ENCODE measurements at regions not wholly inside any gene's neighbourhood (a gene's known extent, or its start where the extent isn't known, plus 50 kb on each side); places are given as distances from the start of the nearest gene placed in this dataset.

- ATAC-seq (ENCODE audit: low FRiP score in 2 of 2) (no peak), DNase-seq (no peak)
- Histone ChIP-seq H3K27me3 (no peaks in the 10 kb centered on the region), H3K27ac (no peak overlapping the region), H3K4me1 (no peaks in the 10 kb centered on the region), H3K4me3 (no peak overlapping the region), H3K36me3 (no peaks in the 10 kb centered on the region), H3K9me3 (no peaks in the 10 kb centered on the region)
- TF ChIP-seq EP300 (IDR thresholded peaks at IDR 0.05) (no peak), CTCF (IDR thresholded peaks at IDR 0.05) (no peak), POLR2A (IDR thresholded peaks at IDR 0.05) (no peak), POLR2AphosphoS5 (IDR thresholded peaks at IDR 0.05) (no peak)
- WGBS, 2 donors: 91 to 92% methylated on average over 2 of the region's 2 CpGs
Measured at GRCh38 chr18:5710676-5711075, 166.9 kb upstream of the EPB41L3 start.

GRCh38 chr18:5710235-5710634, 166.4 kb upstream of the EPB41L3 start:
- H3K36me3 ChIP-seq: no peaks in the 10 kb centered on the region
- H3K4me1 ChIP-seq: no peaks in the 10 kb centered on the region
- TF ChIP-seq POLR2AphosphoS5 (IDR thresholded peaks at IDR 0.05): no peak
- no peaks in the 10 kb centered on the region for H3K27me3 ChIP-seq
- H3K4me3 ChIP-seq: no peak overlapping the region
- H3K27ac ChIP-seq: no peak overlapping the region
- H3K9me3 ChIP-seq: no peaks in the 10 kb centered on the region
- no peak for DNase-seq
- no peak for ATAC-seq (ENCODE audit: low FRiP score in 2 of 2)
- 74 to 81% methylated on average over 3 to 4 of the region's 4 CpGs for WGBS, 2 donors

GRCh38 chr18:5709476-5710095, 165.8 kb upstream of the EPB41L3 start:
- Histone ChIP-seq H3K4me3 (no peak overlapping the region), H3K4me1 (no peaks in the 10 kb centered on the region), H3K27ac (no peak overlapping the region), H3K9me3 (no peaks in the 10 kb centered on the region), H3K36me3 (no peaks in the 10 kb centered on the region), H3K27me3 (no peaks in the 10 kb centered on the region)
- 67 to 82% methylated on average over 8 of the region's 8 CpGs for WGBS, 2 donors
- TF ChIP-seq POLR2A (IDR thresholded peaks at IDR 0.05) (no peak), CTCF (IDR thresholded peaks at IDR 0.05) (no peak), EP300 (IDR thresholded peaks at IDR 0.05) (no peak), POLR2AphosphoS5 (IDR thresholded peaks at IDR 0.05) (no peak)
- DNase-seq: no peak
- ATAC-seq (ENCODE audit: low FRiP score in 2 of 2): no peak

- TF ChIP-seq CTCF (IDR thresholded peaks at IDR 0.05) (no peak), POLR2AphosphoS5 (IDR thresholded peaks at IDR 0.05) (no peak), EP300 (IDR thresholded peaks at IDR 0.05) (no peak), POLR2A (IDR thresholded peaks at IDR 0.05) (no peak)
- WGBS, 2 donors: 52 to 53% methylated on average over 3 of the region's 3 CpGs
- Histone ChIP-seq H3K36me3 (no peaks in the 10 kb centered on the region), H3K4me1 (no peaks in the 10 kb centered on the region), H3K27me3 (no peaks in the 10 kb centered on the region), H3K4me3 (no peak overlapping the region), H3K27ac (no peak overlapping the region), H3K9me3 (no peaks in the 10 kb centered on the region)
- ATAC-seq (ENCODE audit: low FRiP score in 2 of 2) (no peak), DNase-seq (no peak)
Measured at GRCh38 chr18:5707586-5707985, 163.8 kb upstream of the EPB41L3 start.

- TF ChIP-seq CTCF (IDR thresholded peaks at IDR 0.05) (no peak), POLR2A (IDR thresholded peaks at IDR 0.05) (no peak), EP300 (IDR thresholded peaks at IDR 0.05) (no peak)
- Histone ChIP-seq H3K4me1 (no peaks in the 10 kb centered on the region), H3K4me3 (no peak overlapping the region), H3K9me3 (no peaks in the 10 kb centered on the region), H3K27me3 (no peaks in the 10 kb centered on the region), H3K36me3 (no peaks in the 10 kb centered on the region), H3K27ac (no peak overlapping the region)
- DNase-seq: no peak
- 83 to 98% methylated on average over 5 of the region's 5 CpGs for WGBS, 2 donors
- no peak for ATAC-seq (ENCODE audit: low FRiP score in 2 of 2)
Measured at GRCh38 chr18:5705393-5705792, 161.6 kb upstream of the EPB41L3 start.

Data from upper lobe of left lung (tissue), 6 donors.